Endometrial microvascular endothelial cells (primary cell): ENCODE measurements at regions not wholly inside any gene's neighbourhood (a gene's known extent, or its start where the extent isn't known, plus 50 kb on each side); places are given as distances from the start of the nearest gene placed in this dataset.

Source experiments
- in situ Hi-C: cut with HindIII; loops from 2 replicates; pipeline ENCODE4 v1.10.0; 2017; ENCODE audit warnings: low sequenced_read_pairs, low pct_unique_long_range_greater_than_20kb; ENCODE audit errors: inconsistent ontology term

GRCh38 chr6:3607599-3607998 is 143.9 kb downstream of the PXDC1 start:
- in situ Hi-C loops: no loop called here

GRCh38 chr6:3607171-3607570 is 144.3 kb downstream of the PXDC1 start:
- in situ Hi-C loops: no loop called here

DNA sequence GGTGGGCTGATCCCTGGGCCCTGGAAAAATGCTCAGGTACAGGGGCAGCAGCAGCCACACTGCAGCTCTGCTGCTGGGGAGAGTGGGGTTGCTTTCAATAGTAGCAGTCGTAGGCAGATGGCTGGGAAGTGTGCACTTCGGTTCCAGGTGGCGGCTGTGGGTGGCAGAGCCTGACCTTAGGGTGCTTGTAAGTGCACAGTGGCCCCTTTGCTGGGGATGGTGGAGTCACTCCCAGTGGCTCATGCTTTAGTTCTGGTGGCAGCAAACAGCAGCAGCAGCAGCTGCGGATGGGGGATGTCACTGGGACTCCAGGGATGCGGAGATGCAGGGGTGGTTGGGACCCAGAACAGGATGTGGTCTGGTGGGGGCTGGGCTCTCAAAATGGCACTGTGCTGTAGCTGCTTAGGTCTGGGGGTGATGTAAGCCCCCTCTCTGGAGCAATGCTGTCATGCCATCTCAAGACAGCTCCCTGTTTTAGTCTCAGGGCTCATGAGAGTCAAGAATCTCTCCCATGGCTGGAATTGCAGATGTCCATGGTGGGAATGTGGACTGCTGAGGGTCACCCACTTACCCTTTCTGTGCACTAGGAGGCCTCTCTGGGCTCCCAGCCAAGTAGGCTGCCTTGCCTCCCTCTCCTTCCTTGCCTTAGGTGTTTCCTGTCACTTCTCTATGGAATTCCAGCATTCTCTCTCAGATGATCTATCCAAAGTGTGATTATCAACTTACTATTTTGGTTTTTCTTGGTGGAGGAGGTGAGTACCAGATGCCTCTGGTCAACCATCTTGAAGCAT is 146.7 kb upstream of the SLC22A23 start:
- in situ Hi-C loops: no loop called here

DNA sequence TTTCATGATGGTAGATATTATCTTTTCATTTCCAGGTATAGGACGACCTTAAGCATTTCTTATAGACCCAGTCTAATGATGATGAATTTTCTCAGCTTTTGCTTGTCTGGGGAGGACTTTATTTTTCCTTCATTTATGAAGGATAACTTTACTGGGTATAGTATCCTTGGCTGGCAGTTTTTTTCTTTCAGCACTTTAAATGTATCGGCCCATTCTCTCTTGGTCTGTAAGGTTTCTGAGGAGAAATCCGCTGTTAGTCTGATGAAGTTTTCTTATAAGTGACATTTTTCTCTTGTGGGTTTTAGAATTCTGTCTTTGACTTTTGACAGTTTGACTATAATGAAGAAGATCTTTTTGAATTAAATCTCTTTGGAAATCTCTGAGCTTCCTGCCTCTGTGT is 144.7 kb upstream of the SLC22A23 start:
- in situ Hi-C loops: no loop called here

GRCh38 chr6:3597500-3598064 is 140.7 kb upstream of the SLC22A23 start:
- in situ Hi-C loops: no loop called here

DNA sequence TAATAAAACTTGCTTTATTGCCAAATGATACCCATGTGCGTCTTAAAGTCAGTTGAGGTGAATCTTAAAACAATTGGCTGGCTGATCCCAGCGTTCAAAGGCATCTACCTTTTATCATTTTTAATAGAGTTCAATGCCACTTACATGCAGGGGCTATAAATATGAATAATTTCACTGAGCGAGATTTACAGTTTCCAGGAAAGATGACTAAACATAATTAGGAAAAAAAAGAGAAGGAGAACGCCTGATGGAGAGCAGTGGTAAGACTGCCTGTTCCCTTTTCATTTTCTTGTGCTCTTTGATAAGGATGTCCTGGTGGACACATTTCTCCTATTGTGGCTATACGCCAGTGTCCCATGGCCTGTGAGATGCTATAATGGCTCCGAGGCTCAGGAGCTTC is 139.9 kb upstream of the SLC22A23 start:
- in situ Hi-C loops: no loop called here

DNA sequence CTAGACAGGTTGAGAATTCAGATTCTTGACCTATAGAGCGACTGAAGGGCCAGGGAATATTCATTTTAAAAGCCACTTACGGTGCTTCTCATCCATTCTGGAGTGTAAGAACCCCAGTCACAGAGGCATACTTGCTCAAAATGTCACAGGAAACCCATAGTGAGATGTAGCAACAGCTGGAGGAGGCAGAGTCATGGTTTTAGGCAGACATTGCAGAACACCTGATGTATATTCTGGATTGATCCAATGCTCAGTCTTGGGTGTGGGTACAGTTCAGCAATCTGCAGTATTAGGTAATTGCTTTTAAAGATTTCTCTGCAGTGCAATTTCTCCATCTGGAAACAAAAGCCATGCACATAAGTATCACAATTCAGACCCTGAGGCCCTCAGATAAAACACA is 137.4 kb upstream of the SLC22A23 start:
- in situ Hi-C loops: no loop called here

DNA sequence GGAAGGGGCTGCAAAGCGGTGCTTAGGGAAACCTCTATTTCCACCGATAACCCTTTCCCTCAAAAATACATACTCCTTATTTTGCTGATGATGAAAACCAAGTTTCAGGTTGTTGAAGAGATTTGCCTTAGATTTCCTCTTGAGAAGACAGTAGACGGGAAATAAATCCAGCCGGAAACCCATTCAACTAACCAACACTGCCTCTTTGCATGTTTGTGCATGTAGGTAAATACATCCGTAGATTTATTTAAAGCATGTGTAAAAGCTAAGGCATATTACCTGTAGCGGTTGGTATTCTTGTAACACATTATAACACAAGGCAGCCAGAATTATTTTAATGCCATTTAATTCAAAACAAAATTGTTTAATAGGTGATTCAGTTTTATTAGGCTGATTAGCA is 136.3 kb upstream of the SLC22A23 start:
- in situ Hi-C loops: no loop called here

DNA sequence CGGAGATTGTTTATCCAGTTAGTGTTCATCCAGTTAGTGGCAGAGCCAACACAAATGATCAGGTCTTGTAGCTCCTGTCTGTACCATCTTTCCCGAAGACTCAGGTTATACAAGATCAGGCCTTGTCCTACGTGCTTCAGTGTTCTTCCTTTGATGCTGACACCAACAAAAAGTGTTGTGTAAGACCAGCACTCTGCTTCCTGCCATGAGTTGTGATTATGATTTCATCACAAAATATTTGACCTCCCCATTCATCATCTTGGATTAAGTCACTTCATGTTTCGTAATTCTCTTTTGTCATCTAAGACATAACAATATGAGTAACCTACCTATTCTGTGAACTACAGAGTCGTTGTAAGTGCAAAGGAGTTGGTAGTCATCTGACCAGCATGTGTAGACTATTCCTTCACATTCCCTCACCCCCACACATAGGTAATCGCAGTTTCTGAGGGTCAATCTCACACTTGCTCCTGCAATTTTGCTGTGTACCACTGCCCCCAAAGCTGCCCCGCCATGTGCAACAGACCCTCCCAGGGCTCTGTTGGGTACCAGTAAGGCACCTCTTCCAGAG is 135.6 kb upstream of the SLC22A23 start:
- in situ Hi-C loops: no loop called here

GRCh38 chr6:3591970-3592369 is 135.1 kb upstream of the SLC22A23 start:
- in situ Hi-C loops: no loop called here

DNA sequence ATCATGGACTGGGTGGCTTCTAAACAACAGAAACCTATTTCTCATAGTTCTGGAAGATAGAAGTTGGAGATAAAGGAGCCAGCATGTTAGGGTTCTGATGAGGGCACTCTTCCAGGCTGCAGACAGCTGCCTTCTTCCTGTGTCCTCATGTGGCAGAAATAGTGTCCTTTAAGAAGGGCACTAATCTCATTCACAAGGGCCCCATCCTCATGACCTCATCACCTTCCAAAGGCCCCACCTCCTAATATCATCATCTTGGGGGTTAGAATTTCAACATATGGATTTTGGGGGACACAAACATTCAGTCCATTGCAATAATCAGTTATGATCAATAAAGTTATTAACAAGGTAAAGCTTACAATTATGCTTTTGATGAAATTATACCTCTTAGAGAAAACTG is 130.8 kb upstream of the SLC22A23 start:
- in situ Hi-C loops: no loop called here

GRCh38 chr6:3585320-3585935 is 128.6 kb upstream of the SLC22A23 start:
- in situ Hi-C loops: no loop called here

- in situ Hi-C loops: no loop called here
Observed at GRCh38 chr6:3584606-3585005, 127.8 kb upstream of the SLC22A23 start.

GRCh38 chr6:3581469-3581868 is 124.6 kb upstream of the SLC22A23 start:
- in situ Hi-C loops: no loop called here

GRCh38 chr6:3579652-3580175 is 122.9 kb upstream of the SLC22A23 start:
- in situ Hi-C loops: no loop called here

- in situ Hi-C loops: no loop called here
Observed at GRCh38 chr6:3578981-3579380, 122.1 kb upstream of the SLC22A23 start.

DNA sequence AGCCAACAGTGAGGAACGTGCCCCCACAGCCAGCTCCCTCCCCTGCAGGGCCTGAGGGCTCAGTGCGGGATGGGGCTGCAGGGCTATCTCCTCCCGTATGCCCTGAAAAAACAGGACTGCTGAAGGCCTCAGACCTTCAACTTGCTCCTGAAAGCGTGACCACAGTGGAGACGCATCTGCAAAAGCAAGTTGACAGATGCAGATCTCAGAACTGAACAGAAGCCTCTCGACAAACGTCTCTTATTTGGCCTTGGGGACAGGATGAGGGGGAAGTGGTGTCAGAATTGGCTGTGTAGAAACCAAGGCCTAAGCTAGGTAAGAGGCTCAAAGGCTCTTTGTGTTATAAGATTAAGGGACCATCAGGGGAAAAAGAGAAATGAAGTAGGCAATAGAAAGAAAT is 120.7 kb upstream of the SLC22A23 start:
- in situ Hi-C loops: no loop called here

DNA sequence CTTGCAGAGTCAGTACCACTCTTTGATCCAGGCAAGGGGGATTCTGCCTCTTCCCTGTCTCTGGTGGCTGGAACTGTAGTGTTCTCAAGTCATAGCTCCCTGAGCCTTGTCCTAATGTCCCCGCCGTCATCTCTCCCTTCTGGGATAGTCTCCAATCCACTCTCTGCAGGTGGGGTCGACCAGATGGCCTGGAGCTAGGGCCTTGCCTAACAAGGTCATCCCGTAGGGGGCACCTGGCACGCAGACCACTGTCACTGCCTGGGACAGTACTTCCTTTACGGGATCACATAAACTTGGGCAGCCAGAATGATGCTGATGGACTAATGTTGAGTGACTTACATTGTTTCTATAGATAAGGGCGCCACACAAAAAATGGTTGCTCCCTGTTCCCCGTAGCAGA is 118.9 kb upstream of the SLC22A23 start:
- in situ Hi-C loops: no loop called here

DNA sequence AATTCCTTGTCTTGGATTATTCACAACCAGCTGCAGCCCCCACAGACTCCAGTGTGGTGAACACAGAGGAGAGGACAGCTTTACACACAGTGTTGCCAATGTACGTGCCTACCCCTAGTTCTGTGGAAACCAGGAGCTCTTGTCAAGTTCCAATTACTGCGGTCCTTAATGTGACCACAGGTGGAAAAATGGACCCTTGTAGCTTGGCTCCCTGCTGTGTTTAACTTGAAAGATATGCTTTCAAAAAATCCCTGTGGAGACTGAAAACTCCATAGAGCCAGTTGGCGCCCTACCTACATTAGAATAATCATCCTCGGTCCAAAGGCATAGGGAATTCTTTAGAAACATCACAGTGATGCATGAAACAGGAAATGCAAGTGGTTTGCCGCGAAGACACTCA is 118.3 kb upstream of the SLC22A23 start:
- in situ Hi-C loops: no loop called here

DNA sequence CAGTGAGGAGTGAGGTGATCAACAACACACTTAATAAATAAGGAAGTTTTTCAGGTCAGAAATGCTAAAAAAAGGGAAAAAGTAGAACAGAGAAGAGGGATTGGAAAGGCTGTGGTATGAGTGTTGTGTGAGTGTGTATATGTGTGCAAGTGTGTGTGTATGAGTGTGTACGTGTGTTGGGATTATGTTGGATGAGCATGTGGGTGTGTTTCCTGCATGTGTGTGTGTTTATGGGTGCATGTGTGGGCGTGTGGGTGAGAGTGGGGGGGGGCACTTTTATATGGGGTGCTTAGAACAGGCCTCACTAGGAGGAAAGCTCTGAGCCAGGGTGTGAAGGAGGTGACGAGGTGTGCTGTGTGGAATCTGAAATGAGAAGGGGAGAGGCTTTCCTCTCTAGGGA is 116.8 kb upstream of the SLC22A23 start:
- in situ Hi-C loops: no loop called here
